IPS-NIHi7 (cell line): ENCODE measurements at regions not wholly inside any gene's neighbourhood (a gene's known extent, or its start where the extent isn't known, plus 50 kb on each side); places are given as distances from the start of the nearest gene placed in this dataset.

Experiments used
- DNase-seq: peaks from one replicate; pipeline ENCODE4 v3.0.0; 2012; ENCODE audit warnings: mixed read lengths; ENCODE audit errors: extremely low spot score

DNA sequence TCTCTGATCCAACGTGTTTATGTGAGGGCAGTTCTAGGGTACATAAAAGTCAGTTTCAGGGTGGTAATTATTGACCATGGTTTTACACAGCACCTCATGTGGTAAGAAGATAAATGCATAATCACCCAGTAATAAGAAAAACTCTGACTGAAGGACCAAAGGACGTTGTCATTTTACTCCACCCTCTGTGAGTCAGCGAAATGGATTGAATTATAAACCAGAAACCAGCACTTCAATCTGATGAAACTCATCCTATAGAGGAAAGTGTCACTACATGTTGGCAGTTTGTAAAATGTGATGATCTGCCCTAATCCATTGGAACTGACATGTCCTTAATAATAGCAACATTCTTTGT, 406.8 kb downstream of the KLF5 start:
- DNase-seq: no peak

- DNase-seq: no peak
Observed at GRCh38 chr13:73464758-73465616, 406.2 kb downstream of the KLF5 start.

DNA sequence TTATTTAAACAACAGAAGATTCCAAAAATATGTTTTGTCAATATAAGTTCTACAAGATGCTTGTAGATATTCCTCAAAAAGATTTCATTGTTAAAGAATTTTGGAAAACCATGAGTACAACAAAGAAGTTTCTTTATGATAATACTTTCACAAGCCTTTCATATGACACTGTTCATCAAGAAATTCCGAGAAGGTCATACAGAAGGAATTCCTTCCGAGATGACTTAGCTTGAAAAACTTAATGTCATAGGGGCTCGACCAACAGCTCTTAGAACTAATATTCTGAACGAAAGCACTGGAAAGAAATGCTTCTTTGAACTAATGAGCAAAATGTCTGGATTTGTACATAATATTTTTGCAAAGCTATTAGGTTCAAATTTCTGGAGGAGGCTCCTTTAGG, 403.4 kb downstream of the KLF5 start:
- DNase-seq: no peak

DNA sequence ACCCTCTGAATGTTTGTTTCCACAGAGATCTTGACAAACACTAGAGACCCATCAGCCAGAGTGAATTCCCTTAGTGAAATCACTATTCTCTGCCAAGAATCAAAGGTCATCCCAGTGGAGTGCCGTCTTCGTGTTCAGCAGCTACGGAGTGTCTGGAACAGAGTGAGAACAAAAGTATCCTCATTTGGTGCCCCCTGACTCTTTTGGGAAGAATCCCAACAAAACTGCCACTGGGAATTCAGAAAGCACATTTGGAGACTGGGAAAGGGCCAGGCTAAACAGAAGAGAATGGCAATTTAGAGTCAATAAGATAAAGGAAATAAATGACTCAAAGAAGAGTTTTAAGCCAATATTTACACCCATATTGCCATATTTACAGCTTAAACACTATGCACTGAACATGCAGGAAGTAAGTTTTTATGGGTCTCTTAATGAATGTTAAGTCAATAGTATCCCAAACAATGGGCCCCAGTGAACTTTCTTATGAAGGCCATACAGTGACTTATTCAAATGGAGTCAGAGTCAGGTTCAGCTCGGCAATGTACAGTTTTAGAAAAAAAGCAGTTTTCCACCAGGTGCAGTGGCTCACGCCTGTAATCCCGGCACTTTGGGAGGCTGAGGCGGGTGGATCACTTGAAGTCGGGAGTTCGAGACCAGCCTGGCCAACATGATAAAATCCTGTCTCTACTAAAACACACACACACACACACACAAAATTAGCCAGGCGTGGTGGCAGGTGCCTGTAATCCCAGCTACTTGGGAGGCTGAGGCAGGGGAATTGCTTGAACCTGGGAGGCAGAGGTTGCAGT, 392.6 kb downstream of the KLF5 start:
- DNase-seq: no peak

DNA sequence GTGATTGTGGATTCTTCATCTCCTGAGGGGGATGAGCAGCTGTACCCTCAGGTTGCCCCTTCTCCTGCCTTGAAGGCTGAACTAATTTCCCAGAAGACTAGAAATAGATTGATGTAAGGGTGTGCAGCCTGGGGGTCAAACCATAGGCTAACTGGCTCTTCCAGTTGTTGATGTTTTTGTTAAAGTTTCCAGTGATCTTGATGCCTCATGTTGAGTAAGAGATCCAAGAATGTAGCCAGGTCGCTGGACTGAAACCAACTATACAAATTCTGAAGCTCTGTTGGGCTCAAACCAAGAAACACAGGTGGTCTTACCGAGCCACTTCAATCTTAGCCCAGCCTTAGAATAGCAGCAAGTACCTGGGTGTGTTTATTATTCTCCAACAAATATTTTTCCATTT, 391.8 kb downstream of the KLF5 start:
- no peak for DNase-seq

GRCh38 chr13:73449252-73449651, 390.4 kb downstream of the KLF5 start:
- DNase-seq: no peak

DNA sequence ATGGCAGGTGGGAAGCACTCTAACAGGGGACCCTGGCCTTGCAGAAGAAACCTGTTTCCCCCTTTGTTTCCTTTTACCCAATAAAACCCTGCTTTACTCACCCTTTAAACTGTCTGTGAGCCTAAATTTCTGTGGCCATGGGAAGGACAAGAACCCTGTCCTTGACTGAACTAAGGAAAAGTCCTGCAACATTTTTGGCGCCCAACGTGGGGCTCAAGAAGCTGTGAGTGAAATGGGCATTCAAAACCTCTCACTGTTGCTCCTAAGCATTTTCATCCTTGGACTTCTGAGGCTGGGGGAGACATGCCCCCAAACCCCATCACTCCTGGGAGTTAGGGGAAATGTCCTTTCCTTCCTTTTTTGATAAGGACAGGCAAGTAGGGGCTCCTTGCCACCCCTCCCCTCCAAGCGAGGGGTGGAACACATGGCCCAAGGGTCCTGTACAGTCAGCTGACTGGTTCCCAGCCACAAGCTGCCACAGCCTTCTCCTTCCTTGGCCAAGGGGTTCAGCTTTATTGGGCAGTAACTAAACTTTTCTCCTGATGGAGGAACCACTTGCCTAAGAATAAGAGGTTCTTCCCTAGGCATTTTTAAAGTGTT, 381.6 kb downstream of the KLF5 start:
- DNase-seq: no peak

GRCh38 chr13:73433890-73434289, 375.1 kb downstream of the KLF5 start:
- no peak for DNase-seq

DNA sequence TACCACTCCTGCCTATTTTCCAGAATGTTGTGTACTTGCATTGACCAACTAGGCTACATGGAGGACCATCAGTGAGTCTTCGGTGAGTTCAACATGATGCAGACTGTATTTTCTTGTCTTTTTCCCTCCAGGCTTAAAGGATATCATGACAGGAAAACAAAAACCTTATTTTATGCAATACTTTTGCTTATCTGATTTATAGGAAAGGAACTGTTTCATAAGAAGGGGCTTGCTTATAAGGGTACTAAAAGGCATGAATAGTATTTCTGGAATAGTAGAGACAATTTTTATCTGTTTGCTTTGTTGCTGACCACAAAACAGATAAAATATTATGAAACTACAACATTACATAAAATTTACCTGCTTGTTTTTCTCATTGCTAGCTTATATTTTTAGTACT, 374.7 kb downstream of the KLF5 start:
- no peak for DNase-seq

DNA sequence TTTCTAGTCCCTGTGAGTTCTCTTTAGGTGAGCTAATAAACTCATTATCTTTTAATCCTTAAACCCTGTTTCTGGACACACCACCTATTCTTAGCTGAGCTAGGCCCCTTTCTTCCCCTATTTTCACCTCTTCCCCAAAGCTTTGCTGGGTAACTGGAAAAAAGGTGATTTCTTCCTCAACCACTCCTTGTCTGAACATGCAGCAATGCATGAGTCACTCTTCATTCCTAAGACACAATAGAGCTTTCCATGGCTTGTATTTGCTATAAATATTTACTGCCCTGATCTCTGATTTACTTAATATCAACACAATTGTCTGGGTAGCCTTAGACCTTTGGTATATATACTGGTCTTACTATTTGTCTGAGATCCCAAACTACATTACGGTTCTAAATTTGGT, 370.9 kb downstream of the KLF5 start:
- DNase-seq: no peak

DNA sequence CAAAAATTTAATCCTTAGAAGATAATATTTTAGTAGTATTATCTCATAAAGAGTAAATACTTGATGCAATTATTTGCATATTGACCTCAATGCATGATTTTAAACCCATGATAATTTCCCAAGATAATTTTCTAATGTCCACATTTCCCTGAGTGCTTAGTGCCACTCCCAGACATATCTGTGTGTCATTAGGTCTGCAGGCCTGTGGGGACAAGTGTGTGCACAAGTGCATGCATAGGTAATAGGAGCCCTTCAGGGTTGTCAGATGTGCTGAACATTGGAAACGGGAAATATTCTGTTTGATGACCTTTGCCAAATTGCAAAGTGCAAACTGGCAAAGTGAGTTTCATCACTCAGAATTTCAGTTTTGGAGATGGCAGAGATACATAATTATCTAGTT, 369.9 kb downstream of the KLF5 start:
- no peak for DNase-seq

GRCh38 chr13:73428137-73428536, 369.3 kb downstream of the KLF5 start:
- no peak for DNase-seq

- no peak for DNase-seq
Observed at GRCh38 chr13:73422973-73423372, 364.2 kb downstream of the KLF5 start.

- DNase-seq: no peak
Observed at GRCh38 chr13:73421310-73421912, 362.6 kb downstream of the KLF5 start.

DNA sequence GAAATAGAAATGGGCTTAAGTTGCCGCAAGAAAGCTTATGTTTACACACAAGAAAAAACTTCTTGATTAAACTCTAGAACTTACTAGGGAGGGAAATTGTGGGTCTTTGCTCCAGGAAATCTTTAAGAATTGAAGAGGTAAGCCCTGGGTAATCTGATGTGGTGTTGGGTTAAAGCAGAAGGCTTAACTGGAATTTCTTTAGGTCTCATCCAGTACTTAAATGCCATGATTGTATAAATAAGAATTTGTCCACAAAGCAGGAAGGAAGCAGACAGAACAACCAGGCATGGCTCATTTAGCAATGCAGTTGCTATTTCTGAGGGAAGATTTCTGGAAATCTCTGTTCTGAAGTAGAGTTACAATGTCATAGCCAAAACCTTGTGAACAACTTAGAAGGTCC, 360.4 kb downstream of the KLF5 start:
- DNase-seq: no peak

DNA sequence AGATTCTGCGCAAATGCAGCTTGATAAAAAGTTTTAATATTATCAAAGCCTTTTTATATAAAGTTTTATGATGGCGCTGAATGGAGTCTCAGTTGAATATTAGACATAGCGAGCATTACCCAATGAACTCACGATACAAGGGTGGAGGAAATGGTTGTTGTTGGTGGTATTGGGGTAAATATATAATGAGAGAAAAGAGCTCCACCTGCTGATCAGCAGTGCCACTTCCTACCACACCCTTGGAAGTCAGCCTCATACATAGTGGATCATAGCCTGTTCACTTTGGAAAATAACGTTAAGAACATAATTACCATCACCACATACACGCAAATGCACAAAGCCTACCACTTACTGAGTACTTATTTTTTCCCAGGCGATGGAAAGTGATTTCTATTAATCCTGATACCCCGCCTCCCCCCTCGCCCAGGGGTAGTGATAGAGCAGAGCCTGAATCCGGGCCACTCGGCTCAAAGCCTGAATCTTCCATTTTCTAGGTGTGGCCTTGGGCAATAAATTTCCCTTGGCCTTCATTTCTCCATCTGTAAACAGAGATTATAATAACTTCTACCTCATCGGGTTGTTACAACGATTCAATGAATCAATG, 358.3 kb downstream of the KLF5 start:
- peak; percentile 46 for DNase-seq

DNA sequence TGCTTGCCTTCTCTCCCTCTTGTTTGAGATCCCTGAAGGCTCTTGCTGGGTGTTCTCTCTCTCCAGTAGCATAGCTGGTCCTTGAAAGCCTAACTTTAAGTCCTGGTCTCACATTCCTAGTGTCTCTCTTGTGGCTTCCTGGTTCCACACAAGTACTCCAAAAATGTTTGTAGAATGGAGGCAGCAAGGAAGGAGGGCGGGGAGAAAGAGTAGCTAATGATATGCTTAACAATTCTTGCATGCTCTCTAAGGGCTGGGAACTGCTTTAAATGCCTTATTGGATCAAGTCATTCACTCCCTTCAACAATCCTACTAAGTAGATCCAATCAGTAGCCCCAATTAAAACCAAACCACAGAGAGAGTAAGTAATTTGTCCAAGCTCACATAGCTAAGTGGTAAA, 357.3 kb downstream of the KLF5 start:
- DNase-seq: no peak

DNA sequence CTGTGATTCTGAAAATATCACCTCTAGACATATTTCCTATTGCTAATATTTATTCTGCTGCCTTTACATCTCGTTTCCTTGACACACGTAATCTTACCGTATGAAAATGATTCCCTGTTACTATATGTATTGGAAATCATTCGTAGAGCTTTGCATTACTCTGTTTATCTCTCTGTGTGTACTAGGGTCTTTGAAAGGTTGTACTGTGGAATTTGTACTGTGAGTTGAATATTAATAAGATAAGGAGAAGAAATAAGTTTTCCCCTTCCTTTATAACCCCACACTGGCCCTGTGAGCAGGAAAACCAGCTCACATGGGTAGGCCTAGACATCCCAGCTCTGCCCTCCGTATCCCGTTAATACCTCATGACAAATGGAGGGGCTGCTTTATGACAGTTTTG, 354.9 kb downstream of the KLF5 start:
- DNase-seq: no peak

GRCh38 chr13:73412933-73413332, 354.1 kb downstream of the KLF5 start:
- no peak for DNase-seq

GRCh38 chr13:73411067-73411809, 352.4 kb downstream of the KLF5 start:
- DNase-seq: no peak

- DNase-seq: no peak
Observed at GRCh38 chr13:73406454-73406853, 347.6 kb downstream of the KLF5 start.
